COLO829 (cell line): ENCODE measurements at regions not wholly inside any gene's neighbourhood (a gene's known extent, or its start where the extent isn't known, plus 50 kb on each side); places are given as distances from the start of the nearest gene placed in this dataset.
"Not testable (repeated sequence)": the region's sequence is repeated elsewhere in the genome, so short reads cannot be mapped to it uniquely, and the experiment has no call there.

Source experiments
- DNase-seq: peaks from one replicate; pipeline ENCODE4 v3.0.0; 2012; ENCODE audit warnings: low spot score

DNA sequence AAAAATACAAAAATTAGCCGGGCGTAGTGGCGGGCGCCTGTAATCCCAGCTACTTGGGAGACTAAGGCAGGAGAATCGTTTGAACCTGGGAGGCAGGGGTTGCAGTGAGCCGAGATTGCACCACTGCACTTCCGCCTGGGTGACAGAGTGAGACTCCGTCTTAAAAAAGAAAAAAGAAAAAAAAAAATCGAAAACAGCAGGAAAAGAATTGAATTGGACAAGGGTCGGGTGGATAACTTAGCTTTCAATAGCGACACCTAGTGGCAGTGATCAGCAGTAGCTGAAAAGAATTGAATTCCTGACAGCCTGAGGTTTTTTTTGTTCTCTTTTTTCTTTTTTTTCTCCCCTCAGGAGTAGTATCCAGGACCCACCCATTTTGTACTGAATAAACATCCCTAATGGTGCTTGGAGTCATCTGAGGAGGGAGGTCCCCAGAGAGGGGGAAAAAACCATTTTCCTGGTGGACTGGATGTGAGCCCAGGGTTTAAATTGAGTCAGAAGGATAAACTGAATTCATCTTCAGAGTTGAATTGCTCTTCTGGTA lies 55.1 kb downstream of the CYCS start:
- peak; percentile 94 for DNase-seq

DNA sequence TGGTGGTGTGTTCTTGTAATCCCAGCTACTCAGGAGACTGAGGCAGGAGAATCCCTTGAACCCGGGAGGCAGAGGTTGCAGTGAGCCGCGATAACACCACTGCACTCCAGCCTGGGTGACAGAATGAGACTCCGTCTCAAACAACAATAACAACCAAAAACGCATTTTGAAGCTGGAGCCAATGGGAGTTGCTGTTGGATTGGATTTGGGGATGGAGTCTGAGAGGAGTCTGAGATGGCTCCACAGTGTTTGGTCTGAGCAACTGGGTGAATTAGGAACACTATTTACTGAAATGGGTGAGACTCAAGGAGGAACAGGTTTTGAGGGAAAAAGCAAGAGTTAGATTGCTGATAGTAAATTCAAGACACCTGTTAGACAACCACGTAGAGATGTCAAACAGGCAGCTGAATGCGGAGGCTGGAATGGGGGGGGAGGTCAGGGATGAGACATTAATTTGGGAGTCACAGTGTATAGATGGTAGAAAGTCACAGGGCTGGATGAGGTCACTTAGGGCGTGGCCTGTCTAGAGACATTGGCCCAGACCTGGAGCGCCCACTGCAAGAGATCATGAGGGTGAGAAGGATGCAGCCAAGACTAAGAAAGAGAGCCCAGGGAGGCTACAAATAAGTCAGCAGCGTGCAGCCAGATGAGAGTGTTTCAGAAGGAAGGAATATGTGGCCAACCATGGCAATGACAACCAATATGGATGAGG lies 56.4 kb downstream of the CYCS start:
- DNase-seq: no peak

DNA sequence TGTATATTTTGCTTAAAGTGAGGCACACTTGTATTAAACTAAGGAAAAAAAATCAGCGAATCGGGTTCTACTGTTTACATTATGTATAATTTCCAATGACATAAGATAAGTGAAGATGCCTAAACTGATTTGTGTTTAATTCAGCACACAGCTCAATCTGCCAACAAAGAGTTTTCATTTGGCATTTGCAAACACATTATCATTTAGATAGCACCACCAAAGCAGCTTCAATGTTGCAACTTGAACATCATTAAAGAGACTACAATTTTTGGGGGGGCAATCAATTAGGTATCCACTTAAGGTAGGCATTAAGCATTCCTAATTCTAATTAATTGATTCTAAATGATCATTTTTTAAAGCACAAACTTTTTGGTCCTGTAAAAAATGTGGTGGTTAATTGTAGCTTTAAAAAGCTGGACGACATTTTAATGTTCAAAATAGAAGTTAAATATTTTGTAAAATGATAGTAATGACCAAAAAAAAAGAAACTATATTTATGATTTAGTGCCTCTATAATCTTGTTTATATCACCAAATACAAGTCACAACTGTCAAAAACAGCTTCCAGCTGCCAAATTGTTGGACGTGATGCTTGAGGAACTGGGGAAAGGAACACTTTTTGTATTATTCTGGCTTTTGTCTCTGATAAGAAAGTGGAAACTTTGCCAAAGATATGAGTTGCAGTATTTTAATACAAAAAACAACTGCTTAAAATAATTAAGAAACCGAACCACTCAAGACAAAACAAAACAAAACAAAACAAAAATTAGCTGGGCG lies 57.1 kb downstream of the CYCS start:
- no peak for DNase-seq

DNA sequence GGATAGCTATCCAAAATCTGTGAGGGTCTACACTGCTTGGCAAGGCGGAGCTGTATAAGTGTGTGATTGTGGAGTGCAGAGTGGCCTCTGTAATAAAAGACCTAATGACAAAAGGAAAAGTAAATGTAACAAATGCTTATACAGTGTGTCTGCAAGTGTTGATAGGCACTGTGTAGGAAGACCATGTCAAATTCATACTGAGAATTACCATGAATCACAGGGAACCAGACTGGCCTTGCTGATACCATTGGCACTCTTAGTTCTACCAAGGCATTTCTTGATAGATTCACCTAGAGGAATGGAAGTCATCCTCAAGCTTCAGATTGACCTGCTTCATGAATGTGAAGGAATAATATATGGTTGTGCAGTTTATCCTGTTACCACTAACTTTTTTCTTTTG lies 58.8 kb downstream of the CYCS start:
- no peak for DNase-seq

DNA sequence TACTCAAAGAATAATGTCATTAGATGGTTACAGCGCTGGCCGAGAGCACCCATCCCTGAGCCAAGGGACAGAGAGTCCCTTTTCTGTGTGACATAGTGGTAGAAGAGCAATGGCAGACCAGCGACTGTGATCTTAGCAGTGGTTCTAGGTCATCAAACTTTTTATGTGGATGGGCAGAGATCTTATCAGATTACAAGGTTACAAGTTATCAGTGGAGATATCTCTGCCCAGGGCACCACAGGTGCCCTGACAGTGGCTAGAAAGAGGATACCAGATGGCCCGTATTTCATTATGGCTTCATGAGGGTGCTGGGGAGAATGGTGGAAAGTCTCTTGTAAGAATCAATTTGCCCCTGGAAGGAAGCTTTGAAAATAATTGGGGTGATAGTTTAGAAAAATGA lies 62.7 kb downstream of the CYCS start:
- no peak for DNase-seq

DNA sequence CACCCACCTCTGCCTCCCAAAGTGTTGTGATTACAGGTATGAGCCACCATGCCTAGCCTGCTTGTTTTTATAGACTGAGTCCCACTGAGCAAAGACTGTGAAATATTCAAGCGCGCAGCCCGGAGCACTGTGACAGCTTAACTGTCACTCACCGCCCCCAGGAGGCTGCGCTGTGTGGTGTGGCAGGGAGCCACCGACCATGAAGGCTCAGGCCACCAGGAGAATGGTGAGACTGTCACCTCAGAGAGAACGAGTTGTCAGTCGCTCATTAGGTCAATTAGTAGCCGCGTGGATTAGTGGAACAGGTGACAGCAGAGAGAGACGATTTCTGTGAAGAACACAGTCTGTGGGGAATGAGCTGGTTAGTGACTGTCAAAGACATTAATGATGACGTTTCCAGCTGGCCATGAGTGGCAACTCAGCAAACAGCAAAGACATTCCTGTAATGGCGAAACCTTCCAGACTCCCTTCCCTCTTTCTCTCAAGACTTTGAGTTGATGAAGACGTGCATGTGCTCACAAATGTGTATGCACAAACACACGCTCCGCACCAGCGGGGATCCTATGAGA lies 64.5 kb downstream of the CYCS start:
- no peak for DNase-seq

DNA sequence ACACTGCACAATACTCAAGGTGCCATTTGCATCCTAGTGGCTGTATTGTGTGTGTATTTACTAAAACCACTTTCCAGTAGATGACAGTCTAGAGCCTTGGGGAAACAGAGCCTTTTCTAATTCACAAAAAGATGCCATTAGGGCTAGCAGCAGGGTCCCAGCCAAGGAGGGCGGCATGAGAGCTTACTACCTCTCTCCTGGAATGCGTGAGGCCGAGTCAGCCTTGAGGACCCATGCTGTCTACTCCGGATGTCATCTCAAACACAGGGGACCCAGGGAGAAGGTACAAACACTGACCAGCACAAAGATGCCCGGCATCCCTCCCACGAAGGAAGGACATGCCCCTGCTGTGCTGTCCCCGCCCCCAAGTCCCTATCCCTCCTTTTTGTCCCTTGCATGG lies 65.5 kb downstream of the CYCS start:
- DNase-seq: no peak

DNA sequence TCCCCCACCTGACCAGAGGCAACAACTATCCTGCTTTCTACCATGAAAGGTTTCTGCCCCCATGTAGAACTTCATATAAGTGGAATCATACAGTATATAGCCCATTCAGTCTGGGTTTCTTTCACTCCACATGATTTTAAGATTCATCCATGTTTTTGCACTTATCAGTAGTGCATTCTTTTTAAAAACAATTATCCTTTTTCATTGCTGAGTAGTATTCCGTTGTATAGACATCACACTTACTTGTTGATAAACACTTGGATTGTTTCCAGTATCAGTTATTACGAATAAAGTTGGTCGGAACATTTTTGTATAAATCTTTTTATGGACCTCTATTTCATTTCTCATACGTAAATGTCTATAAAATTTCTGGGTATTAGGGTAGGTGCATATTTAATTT lies 68.7 kb downstream of the CYCS start:
- DNase-seq: no peak

DNA sequence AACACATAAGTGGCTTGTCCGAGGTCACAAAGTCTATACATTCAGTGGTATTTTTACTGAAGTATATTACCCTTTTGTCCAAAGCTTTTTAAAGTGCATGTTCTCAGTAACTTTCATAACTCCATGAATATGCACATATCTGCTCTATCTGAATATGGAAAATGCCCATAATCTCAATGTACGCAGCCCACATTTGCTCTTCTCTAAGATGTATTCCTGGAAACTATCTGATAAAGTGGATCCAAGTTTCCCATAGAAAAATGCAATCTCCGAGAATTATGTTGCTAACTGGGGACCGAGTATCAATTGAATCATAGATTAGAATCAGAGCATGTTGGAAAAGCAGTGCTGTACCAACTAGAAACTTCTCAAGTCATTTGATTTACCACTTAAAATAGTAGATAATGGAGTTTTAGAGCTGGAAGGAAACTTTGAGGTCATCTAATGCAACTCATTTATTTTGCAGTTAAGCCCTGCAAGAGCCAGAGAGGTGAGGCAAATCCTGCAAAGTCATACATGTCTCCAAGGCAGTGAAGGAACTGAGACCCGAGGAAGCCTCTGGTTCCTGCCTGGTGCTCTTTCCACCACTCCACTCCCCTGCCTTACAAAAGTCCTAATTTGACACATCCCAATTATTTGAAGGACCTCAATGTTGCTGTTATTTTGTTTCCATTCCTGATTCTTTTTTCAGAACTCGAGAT lies 69.4 kb downstream of the CYCS start:
- no peak for DNase-seq

DNA sequence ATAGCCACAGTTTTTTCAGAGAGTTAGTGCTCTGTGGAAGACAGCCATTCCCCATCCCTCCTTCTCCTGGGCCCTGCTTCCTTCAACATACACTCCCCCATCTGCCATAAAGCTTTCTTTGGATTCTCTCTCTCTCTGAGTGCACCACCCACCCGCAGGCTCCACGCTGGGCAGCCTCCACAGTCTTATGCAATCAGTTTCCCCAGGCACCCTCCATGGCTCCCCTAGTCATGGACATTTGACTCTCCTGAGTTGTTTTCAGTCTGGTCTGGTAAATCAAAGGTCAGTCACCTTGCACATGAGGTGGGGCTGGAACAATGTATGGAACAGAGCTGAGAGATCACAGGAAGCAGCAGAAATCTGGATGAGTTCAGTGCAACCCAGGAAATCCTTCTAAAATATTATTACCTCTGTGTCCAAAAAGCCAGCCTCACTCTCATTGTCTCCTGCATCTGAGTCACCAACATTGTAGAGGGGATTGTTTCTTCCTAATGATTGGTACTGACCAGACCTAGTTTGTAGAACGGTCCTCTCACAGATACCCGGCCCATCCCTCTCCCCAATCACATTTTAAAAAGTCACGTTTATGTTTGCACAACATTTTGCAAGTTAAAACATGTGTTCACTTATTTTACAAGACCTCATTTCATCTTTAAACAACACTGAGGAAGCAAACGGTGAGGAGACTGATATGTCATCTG lies 70.1 kb downstream of the CYCS start:
- DNase-seq: no peak

DNA sequence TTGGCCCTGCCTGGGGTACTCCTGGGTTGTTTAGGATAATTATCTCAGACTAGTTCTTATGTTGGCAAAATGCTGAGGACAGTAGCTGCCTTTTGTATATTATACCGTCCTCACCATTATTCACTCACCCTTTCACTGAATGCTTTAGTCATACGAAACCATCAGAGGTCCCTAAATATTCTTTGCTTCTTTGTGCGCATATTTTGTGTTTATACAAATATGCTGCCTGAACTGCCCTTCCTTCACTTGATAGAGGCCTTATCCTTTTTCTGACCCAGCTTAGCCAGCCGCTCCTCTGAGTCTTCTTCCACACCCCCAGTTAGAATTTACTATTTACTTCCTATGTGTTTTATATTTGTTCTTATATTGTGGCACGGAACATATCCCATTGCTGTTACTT lies 70.2 kb upstream of the OSBPL3 start:
- DNase-seq: no peak

DNA sequence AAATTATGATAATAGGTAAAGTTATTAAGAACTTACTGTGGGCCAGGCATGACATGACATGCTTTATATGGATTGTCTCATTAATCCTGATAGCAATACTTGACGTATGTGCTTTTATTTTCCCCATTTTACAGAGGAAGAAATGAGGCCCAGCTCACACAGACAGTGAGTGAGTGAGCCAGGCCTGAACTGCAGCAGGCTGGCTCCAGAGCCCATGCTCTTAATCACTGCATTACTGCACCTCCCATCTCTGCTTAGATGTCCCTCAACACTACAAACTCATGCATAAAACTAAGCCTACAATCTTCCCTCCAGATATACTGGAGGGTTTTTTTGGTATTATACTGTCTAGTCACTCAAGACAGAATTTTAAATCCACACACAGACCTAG lies 68.5 kb upstream of the OSBPL3 start:
- no peak for DNase-seq

DNA sequence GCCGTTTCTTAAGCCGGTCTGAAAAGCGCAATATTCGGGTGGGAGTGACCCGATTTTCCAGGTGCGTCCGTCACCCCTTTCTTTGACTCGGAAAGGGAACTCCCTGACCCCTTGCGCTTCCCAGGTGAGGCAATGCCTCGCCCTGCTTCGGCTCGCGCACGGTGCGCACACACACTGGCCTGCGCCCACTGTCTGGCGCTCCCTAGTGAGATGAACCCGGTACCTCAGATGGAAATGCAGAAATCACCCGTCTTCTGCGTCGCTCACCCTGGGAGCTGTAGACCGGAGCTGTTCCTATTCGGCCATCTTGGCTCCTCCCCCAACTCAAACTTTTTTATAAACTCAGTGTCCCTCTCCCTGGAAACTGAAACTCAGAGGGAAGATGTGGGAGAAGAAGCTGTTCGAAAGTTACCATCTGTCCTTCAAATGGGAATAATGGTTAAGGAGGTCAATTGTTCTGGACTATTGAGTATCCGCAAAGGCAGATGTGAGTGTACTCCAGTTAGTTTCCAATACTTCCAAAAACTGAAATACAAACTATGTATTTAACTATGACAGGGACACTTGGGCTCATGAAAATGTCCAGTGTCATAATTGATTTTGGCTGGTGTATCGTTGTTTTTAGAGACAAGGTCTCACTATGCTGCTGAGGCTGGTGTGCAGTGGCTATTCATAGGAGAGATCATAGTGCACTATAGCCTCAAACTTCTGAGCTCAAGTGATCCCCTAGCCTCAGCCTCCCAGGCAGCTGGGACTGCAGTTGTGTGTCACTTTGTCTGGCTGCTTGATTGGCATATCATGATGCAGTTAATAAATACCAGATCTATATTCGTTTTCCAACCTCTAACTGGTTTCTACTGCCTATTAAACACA lies 67.8 kb upstream of the OSBPL3 start:
- not testable (repeated sequence) for DNase-seq

DNA sequence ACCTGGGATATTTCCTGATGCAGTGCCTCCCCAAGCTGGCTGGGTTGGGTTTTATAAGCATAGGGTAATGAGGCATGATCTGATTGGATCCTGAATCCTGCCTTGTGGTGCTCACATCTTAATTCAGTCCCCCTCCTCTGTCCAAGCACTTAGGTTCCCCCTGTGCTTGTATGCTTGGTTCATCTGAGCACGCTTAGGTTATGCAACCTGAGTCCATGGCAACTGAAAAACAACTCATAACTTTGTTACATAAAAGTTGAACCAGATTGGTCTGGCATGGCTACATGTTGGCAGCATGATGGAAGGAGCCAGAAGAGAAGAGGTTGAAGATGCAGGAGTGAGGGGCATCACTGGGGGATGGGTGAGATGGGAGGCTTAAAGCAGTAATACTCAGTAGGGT lies 57.3 kb upstream of the OSBPL3 start:
- no peak for DNase-seq

DNA sequence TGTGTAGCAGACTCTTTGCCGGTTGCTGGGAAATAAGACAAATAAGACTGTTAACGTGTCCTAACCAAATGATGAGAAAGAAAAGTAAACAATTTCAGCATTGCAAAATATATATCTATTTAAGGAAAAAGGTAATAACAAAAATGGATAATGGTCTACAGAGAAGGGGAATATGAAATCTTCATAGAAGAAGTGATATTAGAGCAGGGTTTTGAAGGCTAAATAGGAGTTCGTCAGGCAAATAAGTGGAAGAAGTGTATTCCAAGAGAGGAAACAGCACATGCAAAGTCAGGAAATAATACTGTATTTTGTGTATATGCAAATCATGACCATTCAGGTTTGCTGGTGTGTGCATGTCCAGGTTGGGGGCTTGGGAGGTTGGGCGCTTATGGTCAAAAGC lies 55.3 kb upstream of the OSBPL3 start:
- no peak for DNase-seq

DNA sequence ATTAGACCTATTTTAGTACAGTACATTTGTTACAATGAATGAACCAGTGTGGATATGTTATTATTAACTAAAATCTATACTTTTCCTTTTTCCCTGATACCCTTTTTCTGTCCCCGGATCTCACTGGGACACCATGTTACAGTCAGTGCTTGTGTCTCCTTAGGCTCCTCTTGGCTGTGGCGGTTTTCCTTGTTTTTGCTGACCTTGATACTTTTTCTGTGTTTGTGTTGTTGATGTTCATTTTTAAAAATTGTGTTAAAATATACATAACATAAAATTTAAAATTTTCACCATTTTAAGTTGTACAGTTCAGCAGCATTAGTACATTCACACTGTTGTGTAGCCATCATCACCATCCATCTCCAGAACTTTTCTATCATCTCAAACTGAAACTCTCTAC lies 54.2 kb upstream of the OSBPL3 start:
- DNase-seq: no peak

DNA sequence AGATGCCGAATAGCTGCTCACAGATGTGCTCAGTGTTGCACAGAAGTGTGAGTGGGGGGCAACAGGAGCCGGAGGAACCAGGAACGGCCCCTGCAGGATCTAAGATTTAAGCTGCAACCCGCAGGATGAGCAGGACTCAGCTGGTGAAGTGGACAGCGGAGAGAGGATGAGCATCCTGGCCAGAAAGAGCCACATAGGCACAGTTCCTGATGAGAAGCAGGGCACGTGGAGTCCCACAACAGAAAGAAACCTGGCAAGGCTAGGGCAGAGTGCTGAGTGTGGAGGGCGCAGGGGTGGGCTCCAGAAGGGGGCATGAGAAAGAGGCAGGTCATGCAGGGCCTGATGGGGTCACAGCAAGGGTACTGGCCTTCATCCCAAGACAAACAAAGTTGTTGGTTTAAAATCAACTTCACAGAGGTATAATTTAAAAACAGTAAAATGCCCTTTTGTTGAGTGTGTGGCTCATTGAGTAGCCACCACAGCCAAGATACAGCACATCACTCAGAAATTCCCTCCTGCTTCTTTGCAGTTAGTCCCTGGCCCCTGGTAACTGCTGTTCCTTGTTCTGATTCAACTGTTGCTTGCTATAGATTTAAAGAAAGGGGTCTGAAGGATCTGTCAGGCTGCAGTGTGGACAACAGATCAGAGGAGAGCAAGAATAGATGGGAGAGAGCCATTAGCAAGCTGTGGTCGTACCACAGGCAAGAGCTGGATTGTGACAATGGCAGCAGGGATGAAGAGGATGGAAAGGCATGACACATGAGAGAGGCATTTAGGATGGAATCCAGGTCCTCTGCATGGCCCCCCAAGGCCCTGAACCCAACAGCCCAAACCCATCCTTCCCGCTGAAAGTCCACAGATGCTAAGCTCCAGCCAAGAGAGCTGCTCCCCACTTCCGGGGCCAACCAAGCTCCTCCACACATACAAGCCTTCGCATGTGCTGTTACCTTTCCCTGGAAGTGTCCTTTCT lies 53.1 kb upstream of the OSBPL3 start:
- DNase-seq: no peak

DNA sequence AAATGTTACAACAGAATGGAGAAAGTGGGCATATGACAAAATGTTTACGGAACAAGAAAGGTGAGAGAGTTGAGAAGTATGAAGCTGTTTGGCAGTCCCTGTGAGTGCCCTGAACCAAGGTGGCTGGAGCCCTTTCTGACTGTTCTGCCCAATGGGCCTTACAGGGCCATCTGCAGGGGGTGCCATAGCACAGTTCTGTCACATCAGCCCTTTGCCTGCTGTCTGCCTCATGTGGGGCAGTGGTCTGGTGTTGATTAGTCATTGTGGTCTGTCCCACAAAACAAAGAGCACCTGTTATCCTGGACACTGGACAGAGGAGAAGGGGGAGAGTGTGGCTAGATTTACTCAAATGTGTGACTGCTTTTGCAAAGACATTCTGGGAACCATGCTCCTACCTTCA lies 51.5 kb upstream of the OSBPL3 start:
- DNase-seq: no peak

DNA sequence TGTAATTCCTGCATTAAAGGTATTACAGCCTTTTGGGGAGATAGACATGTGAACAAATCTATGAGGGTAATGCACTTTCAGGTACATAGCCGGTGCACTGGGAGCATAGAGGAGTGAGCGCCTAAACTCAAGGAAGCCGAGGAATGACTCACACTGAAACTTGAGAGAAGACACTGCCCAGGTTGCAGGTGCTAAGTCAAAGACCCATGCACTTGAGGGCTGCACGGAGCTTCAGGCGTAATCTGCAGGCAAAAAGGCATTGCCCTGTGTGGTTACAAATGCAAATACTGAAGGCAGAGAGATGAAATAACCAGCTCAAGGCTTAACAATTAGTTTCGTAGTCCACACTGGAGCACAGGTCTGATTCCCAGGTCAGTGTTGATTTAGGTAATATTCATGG lies 51.0 kb upstream of the OSBPL3 start:
- DNase-seq: no peak
